DMS53 treated with DMSO at 0.1 percent for 48 hours (cell line): ENCODE measurements at regions not wholly inside any gene's neighbourhood (a gene's known extent, or its start where the extent isn't known, plus 50 kb on each side); places are given as distances from the start of the nearest gene placed in this dataset.

Experiments
- DNase-seq: peaks from one replicate; lab custom pipeline; 2025; ENCODE audit not compliant: unreplicated experiment; lab: John Stamatoyannopoulos, UW

- no peak for DNase-seq
These were observed 233.3 kb downstream of the KCNA4 start for GRCh38 chr11:29783506-29783905.

GRCh38 chr11:29782447-29782846, 234.4 kb downstream of the KCNA4 start:
- no peak for DNase-seq

GRCh38 chr11:29781268-29781667, 235.6 kb downstream of the KCNA4 start:
- no peak for DNase-seq

- no peak for DNase-seq
These were observed 236.1 kb downstream of the KCNA4 start for GRCh38 chr11:29780756-29781155.

- no peak for DNase-seq
These were observed 243.1 kb downstream of the KCNA4 start for GRCh38 chr11:29773656-29774264.

GRCh38 chr11:29756871-29757270, 260.0 kb downstream of the KCNA4 start:
- no peak for DNase-seq

- no peak for DNase-seq
These were observed 261.4 kb downstream of the KCNA4 start for GRCh38 chr11:29755474-29755873.

- no peak for DNase-seq
These were observed 265.2 kb downstream of the KCNA4 start for GRCh38 chr11:29751618-29752017.

- DNase-seq, result no peak
These were observed 266.4 kb downstream of the KCNA4 start for GRCh38 chr11:29750392-29750791.

- no peak for DNase-seq
These were observed 282.5 kb downstream of the KCNA4 start for GRCh38 chr11:29734287-29734686.

GRCh38 chr11:29713831-29714320, 303.0 kb downstream of the KCNA4 start:
- DNase-seq, result no peak

- DNase-seq, result no peak
These were observed 304.2 kb downstream of the KCNA4 start for GRCh38 chr11:29712616-29713015.

- DNase-seq, result no peak
These were observed 308.9 kb downstream of the KCNA4 start for GRCh38 chr11:29707924-29708323.

- DNase-seq, result no peak
These were observed 331.5 kb downstream of the KCNA4 start for GRCh38 chr11:29685361-29685760.

GRCh38 chr11:29682856-29683255, 334.0 kb downstream of the KCNA4 start:
- DNase-seq, result no peak

- DNase-seq, result no peak
These were observed 336.8 kb downstream of the KCNA4 start for GRCh38 chr11:29679996-29680395.

GRCh38 chr11:29676993-29677392, 339.8 kb downstream of the KCNA4 start:
- no peak for DNase-seq

- no peak for DNase-seq
These were observed 347.5 kb downstream of the KCNA4 start for GRCh38 chr11:29669310-29669709.

- DNase-seq, result no peak
These were observed 359.1 kb downstream of the KCNA4 start for GRCh38 chr11:29657709-29658108.

- no peak for DNase-seq
These were observed 360.2 kb downstream of the KCNA4 start for GRCh38 chr11:29656597-29656996.

- no peak for DNase-seq
These were observed 371.5 kb downstream of the KCNA4 start for GRCh38 chr11:29645373-29645772.

- DNase-seq, result no peak
These were observed 375.6 kb downstream of the KCNA4 start for GRCh38 chr11:29641201-29641600.

- DNase-seq, result no peak
These were observed 382.1 kb downstream of the KCNA4 start for GRCh38 chr11:29634744-29635143.
